SK-N-SH (cell line): ENCODE measurements at regions not wholly inside any gene's neighbourhood (a gene's known extent, or its start where the extent isn't known, plus 50 kb on each side); places are given as distances from the start of the nearest gene placed in this dataset.

Experiments used
- CTCF ChIA-PET: fragments of 300-600, 350-600 bp; formaldehyde crosslinking; extraction: SDS; loops from one replicate; lab custom pipeline; 2021; lab: Yijun Ruan, JAX
- POLR2A ChIA-PET: fragments of 350-600 bp; sonication (Branson Sonifier 250); formaldehyde crosslinking; extraction: SDS; loops from one replicate; lab custom pipeline; 2020; ENCODE audit warnings: antibody characterized with exemption, inconsistent platforms; lab: Yijun Ruan, JAX
- DNase-seq: peaks from one replicate; pipeline ENCODE4 v3.0.0; 2012
- H2AFZ ChIP-seq: fragments of 200-600 bp; sonication (generic); 2 replicates; pipeline ENCODE4 v1.8.1; 2016; ENCODE audit warnings: antibody characterized with exemption, mild to moderate bottlenecking, low read depth
- H3F3A ChIP-seq: fragments of 200-600 bp; sonication (generic); replicated peaks from 2 replicates; pipeline ENCODE3; 2016; ENCODE audit warnings: antibody characterized with exemption, mild to moderate bottlenecking; ENCODE audit not compliant: insufficient read depth
- H3K27ac ChIP-seq, 2 experiments: fragments of 200-500 bp in 1 of 2; fragments of 200-600 bp in 1 of 2; sonication (Bioruptor generic) in 1 of 2; sonication (generic), shearing (Covaris generic) in 1 of 2; 2 replicates each; pipeline versions ENCODE4 v1.5.1 to v1.6.1; 2014 to 2016; ENCODE audit warnings: low read depth in 2 of 2, inconsistent platforms in 1 of 2, low read length in 1 of 2, mild to moderate bottlenecking in 1 of 2, mixed read lengths in 1 of 2
- H3K27me3 ChIP-seq: fragments of 200-600 bp; sonication (generic), shearing (Covaris generic); 2 replicates; pipeline ENCODE4 v1.6.1; 2016; ENCODE audit warnings: mixed run types; ENCODE audit not compliant: insufficient read depth
- H3K36me3 ChIP-seq, 2 experiments: fragments of 200-500 bp in 1 of 2; fragments of 200-600 bp in 1 of 2; sonication (Bioruptor generic) in 1 of 2; sonication (generic) in 1 of 2; replicated peaks in 1 of 2; 2 replicates each; pipeline versions ENCODE3 to v1.5.1; 2014 to 2016; ENCODE audit warnings: low read length in 1 of 2, mild to moderate bottlenecking in 1 of 2; ENCODE audit not compliant: insufficient read depth in 2 of 2, control insufficient read depth in 1 of 2
- H3K4me1 ChIP-seq, 2 experiments: fragments of 200-500 bp in 1 of 2; fragments of 200-600 bp in 1 of 2; sonication (Bioruptor generic) in 1 of 2; sonication (generic), shearing (Covaris generic) in 1 of 2; 2 replicates each; pipeline versions ENCODE4 v1.5.1 to v1.6.1; 2014 to 2016; ENCODE audit warnings: low read depth in 1 of 2, low read length in 1 of 2, mixed run types in 1 of 2; ENCODE audit not compliant: insufficient read depth in 2 of 2, control insufficient read depth in 1 of 2
- H3K4me2 ChIP-seq: fragments of 200-600 bp; sonication (generic), shearing (Covaris generic); 2 replicates; pipeline ENCODE4 v1.6.1; 2017; ENCODE audit warnings: mixed run types
- H3K4me3 ChIP-seq, 2 experiments: fragments of 200-500 bp in 1 of 2; fragments of 200-600 bp in 1 of 2; sonication (Bioruptor generic) in 1 of 2; sonication (generic), shearing (Covaris generic) in 1 of 2; 2 replicates each; pipeline versions ENCODE4 v1.5.1 to v1.8.1; 2014 to 2016; ENCODE audit warnings: low read depth in 2 of 2, inconsistent platforms in 1 of 2, low read length in 1 of 2, mild to moderate bottlenecking in 1 of 2, mixed read lengths in 1 of 2, moderate library complexity in 1 of 2
- H3K79me2 ChIP-seq: fragments of 200-600 bp; sonication (generic); 2 replicates; pipeline ENCODE4 v1.8.1; 2017; ENCODE audit warnings: mild to moderate bottlenecking; ENCODE audit not compliant: insufficient read depth
- H3K9ac ChIP-seq: fragments of 200-600 bp; sonication (generic); 2 replicates; pipeline ENCODE4 v1.6.1; 2017; ENCODE audit warnings: mixed run types
- H3K9me2 ChIP-seq: fragments of 200-600 bp; sonication (generic); 2 replicates; pipeline ENCODE4 v1.6.1; 2017; ENCODE audit warnings: mixed run types
- H3K9me3 ChIP-seq: fragments of 200-600 bp; sonication (generic); 2 replicates; pipeline ENCODE4 v1.6.1; 2017; ENCODE audit warnings: mixed run types, mild to moderate bottlenecking, moderate library complexity
- H4K20me1 ChIP-seq: fragments of 200-600 bp; sonication (generic); 2 replicates; pipeline ENCODE4 v1.6.1; 2017; ENCODE audit warnings: mild to moderate bottlenecking, mixed run types; ENCODE audit not compliant: insufficient read depth
- CHD2 ChIP-seq: fragments of 150-350 bp; IDR thresholded peaks from 2 replicates; pipeline ENCODE4 v1.6.1; 2018; ENCODE audit warnings: low read length; ENCODE audit not compliant: partially characterized antibody
- ELF1 ChIP-seq: IDR thresholded peaks from 2 replicates; pipeline ENCODE4 v1.4.0; 2012
- EZH2phosphoT487 ChIP-seq: fragments of 200-600 bp; sonication (generic); IDR thresholded peaks from 2 replicates; pipeline ENCODE4 v1.6.1; 2017; ENCODE audit warnings: low read depth, mixed run types, mild to moderate bottlenecking, antibody characterized with exemption, moderate library complexity, borderline replicate concordance
- JUND ChIP-seq: IDR thresholded peaks from 2 replicates; pipeline ENCODE4 v1.4.0; 2012
- NRF1 ChIP-seq: IDR thresholded peaks from 2 replicates; pipeline ENCODE4 v1.6.1; 2012; ENCODE audit warnings: low read depth, mild to moderate bottlenecking, low read length
- RCOR1 ChIP-seq: fragments of 150-350 bp; IDR thresholded peaks from 2 replicates; pipeline ENCODE4 v1.6.1; 2017; ENCODE audit warnings: antibody characterized with exemption, low read length
- WGBS: methylation state at CpG from one replicate; pipeline ENCODE4 v1.1.6; 2017; ENCODE audit warnings: low lambda C conversion rate; 5-methylcytosine and 5-hydroxymethylcytosine counted together
- TF ChIP-seq, protein P1 (sequence below): fragments of 200-600 bp; sonication (generic); IDR thresholded peaks from 2 replicates; pipeline ENCODE4 v1.6.1; 2017; ENCODE audit warnings: antibody characterized with exemption, mild to moderate bottlenecking, moderate library complexity
- TF ChIP-seq, protein P2 (sequence below): IDR thresholded peaks from 2 replicates; pipeline ENCODE4 v1.4.0; 2012; ENCODE audit warnings: low read depth

DNA sequence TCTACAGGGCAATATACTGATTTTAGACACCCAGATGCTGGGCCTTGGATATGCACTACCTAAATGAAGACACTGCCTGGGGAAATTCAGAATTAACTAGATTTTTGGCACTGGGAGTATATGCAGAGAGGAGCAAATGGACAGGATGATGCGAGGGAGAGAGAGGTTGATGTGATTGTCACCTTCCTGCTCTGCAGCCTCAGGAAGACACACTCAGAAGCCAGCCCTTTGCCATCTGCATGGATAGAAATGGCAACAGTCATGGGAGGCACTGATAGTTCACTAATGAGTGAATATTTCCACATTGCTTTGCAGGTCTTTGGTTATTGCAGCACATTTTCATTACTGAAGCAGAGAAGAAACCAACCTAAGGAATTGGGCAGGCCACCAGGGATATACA, 397.2 kb upstream of the NFE2L3 start:
- Histone ChIP-seq H3K4me2 (no peak overlapping the region), H3K9me3 (no peaks in the 10 kb centered on the region), H3K4me3 (no peak overlapping the region), H3K4me1 (peaks cover 0 to 2% of the 10 kb centered on the region in 2 experiments; a peak in 1 of 4 replicates), H3K36me3 (no peaks in the 10 kb centered on the region), H3K79me2 (no peaks in the 10 kb centered on the region), H3K27ac (no peak overlapping the region), H2AFZ (no peak overlapping the region), H4K20me1 (no peaks in the 10 kb centered on the region), H3K9ac (no peak overlapping the region), H3K9me2 (no peaks in the 10 kb centered on the region), H3K27me3 (no peaks in the 10 kb centered on the region), H3F3A (no peaks in the 10 kb centered on the region)
- no peak for TF ChIP-seq ELF1
- POLR2A ChIA-PET: no interaction called here
- WGBS: 17% methylated on average over 1 of the region's 1 CpG
- CTCF ChIA-PET: interaction anchor here (1.4 kb wide), 1 partner anchor 9 kb away, joined by 3 read pairs; no protein-coding TSS in a partner anchor
- DNase-seq: no peak

DNA sequence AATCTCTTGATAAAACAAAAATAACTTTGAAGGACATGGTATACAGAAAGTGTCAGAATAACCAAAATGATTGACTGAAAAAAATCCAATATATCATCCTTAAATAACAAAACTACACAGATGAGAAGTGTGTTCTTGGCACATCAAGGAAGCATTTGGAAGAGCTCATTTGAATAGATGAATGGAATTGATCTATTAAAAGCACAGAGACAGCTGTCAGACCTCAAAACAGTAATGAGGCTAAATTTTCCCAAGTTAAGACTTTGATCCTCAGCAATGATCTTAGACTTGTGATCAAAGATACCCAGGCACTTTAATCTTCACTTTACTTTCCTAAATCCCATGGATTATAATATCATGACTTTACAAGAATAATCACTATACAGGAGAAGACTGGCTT, 395.4 kb upstream of the NFE2L3 start:
- no peak overlapping the region for H3K4me2 ChIP-seq
- peaks cover 0 to 2% of the 10 kb centered on the region in 2 experiments; a peak in 1 of 4 replicates for H3K4me1 ChIP-seq
- H3K27me3 ChIP-seq: no peaks in the 10 kb centered on the region
- no peaks in the 10 kb centered on the region for H4K20me1 ChIP-seq
- H3K36me3 ChIP-seq: no peaks in the 10 kb centered on the region
- H3F3A ChIP-seq: no peaks in the 10 kb centered on the region
- no peaks in the 10 kb centered on the region for H3K9me3 ChIP-seq
- H3K27ac ChIP-seq: no peak overlapping the region
- no peaks in the 10 kb centered on the region for H3K9me2 ChIP-seq
- TF ChIP-seq, protein P1, sequence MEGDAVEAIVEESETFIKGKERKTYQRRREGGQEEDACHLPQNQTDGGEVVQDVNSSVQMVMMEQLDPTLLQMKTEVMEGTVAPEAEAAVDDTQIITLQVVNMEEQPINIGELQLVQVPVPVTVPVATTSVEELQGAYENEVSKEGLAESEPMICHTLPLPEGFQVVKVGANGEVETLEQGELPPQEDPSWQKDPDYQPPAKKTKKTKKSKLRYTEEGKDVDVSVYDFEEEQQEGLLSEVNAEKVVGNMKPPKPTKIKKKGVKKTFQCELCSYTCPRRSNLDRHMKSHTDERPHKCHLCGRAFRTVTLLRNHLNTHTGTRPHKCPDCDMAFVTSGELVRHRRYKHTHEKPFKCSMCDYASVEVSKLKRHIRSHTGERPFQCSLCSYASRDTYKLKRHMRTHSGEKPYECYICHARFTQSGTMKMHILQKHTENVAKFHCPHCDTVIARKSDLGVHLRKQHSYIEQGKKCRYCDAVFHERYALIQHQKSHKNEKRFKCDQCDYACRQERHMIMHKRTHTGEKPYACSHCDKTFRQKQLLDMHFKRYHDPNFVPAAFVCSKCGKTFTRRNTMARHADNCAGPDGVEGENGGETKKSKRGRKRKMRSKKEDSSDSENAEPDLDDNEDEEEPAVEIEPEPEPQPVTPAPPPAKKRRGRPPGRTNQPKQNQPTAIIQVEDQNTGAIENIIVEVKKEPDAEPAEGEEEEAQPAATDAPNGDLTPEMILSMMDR: no peak
- no peak for TF ChIP-seq NRF1
- TF ChIP-seq, protein P2, sequence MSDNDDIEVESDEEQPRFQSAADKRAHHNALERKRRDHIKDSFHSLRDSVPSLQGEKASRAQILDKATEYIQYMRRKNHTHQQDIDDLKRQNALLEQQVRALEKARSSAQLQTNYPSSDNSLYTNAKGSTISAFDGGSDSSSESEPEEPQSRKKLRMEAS: no peak
- no peak for TF ChIP-seq JUND
- TF ChIP-seq EZH2phosphoT487: no peak
- TF ChIP-seq RCOR1: no peak
- TF ChIP-seq, all 33 proteins: peak for 0
- ChIA-PET POLR2A (no interaction called here), CTCF (no interaction called here)
- DNase-seq: no peak
- Histone ChIP-seq H2AFZ (no peak overlapping the region), H3K9ac (no peak overlapping the region), H3K4me3 (no peak overlapping the region), H3K79me2 (no peaks in the 10 kb centered on the region)

DNA sequence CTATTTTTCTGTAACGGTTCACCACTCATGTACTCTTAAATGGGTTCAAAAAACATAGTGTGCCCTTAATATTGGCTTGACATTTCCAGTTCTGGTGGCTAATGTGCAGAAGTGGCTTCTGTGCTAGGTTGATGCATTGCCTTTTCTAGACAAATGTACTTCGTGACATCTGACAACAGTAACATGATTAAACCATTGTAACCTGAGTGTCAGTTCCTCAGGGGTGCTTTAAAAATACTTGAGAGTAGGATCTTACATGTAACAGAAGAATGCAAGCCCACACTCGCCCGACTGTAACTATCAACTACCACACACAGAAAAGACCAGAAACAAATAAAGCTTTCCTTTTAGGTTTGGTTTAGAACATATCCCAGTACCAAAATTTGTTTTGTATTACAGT, 393.4 kb upstream of the NFE2L3 start:
- WGBS: 19% methylated on average over 4 of the region's 4 CpGs

More for the DNA sequence above, 393.4 kb upstream of the NFE2L3 start:
- Histone ChIP-seq H3K27ac (no peak overlapping the region), H3K9me2 (no peaks in the 10 kb centered on the region), H3K9ac (no peak overlapping the region), H3K79me2 (no peaks in the 10 kb centered on the region), H3K4me2 (no peak overlapping the region), H3K9me3 (no peaks in the 10 kb centered on the region), H3K4me1 (no peaks in the 10 kb centered on the region; a peak in 1 of 4 replicates), H3K4me3 (no peak overlapping the region), H3F3A (no peaks in the 10 kb centered on the region), H3K27me3 (no peaks in the 10 kb centered on the region), H4K20me1 (no peaks in the 10 kb centered on the region), H2AFZ (no peak overlapping the region), H3K36me3 (no peaks in the 10 kb centered on the region)
- ChIA-PET CTCF (no interaction called here), POLR2A (no interaction called here)
- TF ChIP-seq, protein P1: no peak
- TF ChIP-seq CHD2: no peak
- DNase-seq: no peak
